HepG2 (cell line): ENCODE measurements at regions not wholly inside any gene's neighbourhood (a gene's known extent, or its start where the extent isn't known, plus 50 kb on each side); places are given as distances from the start of the nearest gene placed in this dataset.

Source experiments
- ATAC-seq: fragments of 200-7000 bp; cut with Tn5 transposase; 3 replicates; pipeline ENCODE4 v1.9.1; 2020; ENCODE audit warnings: mild to moderate bottlenecking, moderate library complexity
- BruUV-seq: library from RNA; stranded (reverse); fragments of 400-500 nt; replicated peaks from 2 replicates; lab custom pipeline; 2021; lab: Mats Ljungman, UMichigan
- CTCF ChIA-PET: fragments of 300-600 bp; formaldehyde crosslinking; extraction: SDS; loops from one replicate; lab custom pipeline; 2021; ENCODE audit warnings: low total read pairs, inconsistent platforms, low intra/inter-chr PET ratio; lab: Yijun Ruan, JAX
- POLR2A ChIA-PET: fragments of 350-600 bp; sonication (Branson Sonifier 250); formaldehyde crosslinking; loops from one replicate; lab custom pipeline; 2020; ENCODE audit warnings: antibody characterized with exemption, inconsistent platforms; lab: Yijun Ruan, JAX
- DNase-seq: peaks from one replicate; pipeline ENCODE4 v3.0.0-alpha.2; 2015; ENCODE audit warnings: low spot score
- FAIRE-seq: peaks from 3 replicates; lab custom pipeline; 2011; peaks lifted over from hg19 to GRCh38; lab: Jason Lieb, UNC
- H2AFZ ChIP-seq: one replicate; pipeline ENCODE4 v1.6.1; 2011; ENCODE audit warnings: low read length, inconsistent platforms
- H3K27ac ChIP-seq: fragments of 300-600 bp; 3 replicates; pipeline ENCODE4 v1.8.0; 2011; ENCODE audit warnings: mixed run types, mild to moderate bottlenecking, mixed read lengths, low read length, inconsistent platforms; ENCODE audit not compliant: insufficient read depth; ENCODE audit errors: extremely low read length
- H3K27me3 ChIP-seq, 2 experiments: fragments of 200-600 bp in 1 of 2; 2 replicates in 1 of 2; 3 replicates in 1 of 2; pipeline versions ENCODE4 v1.6.0 to v1.8.0; 2011; ENCODE audit warnings: low read length in 2 of 2, mild to moderate bottlenecking in 2 of 2, moderate library complexity in 2 of 2, inconsistent platforms in 1 of 2; ENCODE audit not compliant: insufficient read depth in 2 of 2, control insufficient read depth in 1 of 2
- H3K36me3 ChIP-seq, 2 experiments: fragments of 200-600 bp in 1 of 2; replicated peaks in 1 of 2; 2 replicates in 1 of 2; 3 replicates in 1 of 2; pipeline versions ENCODE4 v1.5.1 to v1.8.0; 2011; ENCODE audit warnings: low read length in 2 of 2, inconsistent platforms in 1 of 2; ENCODE audit not compliant: insufficient read depth in 2 of 2, control insufficient read depth in 1 of 2
- H3K4me1 ChIP-seq: 2 replicates; pipeline ENCODE4 v1.5.1; 2012; ENCODE audit warnings: low read length, inconsistent platforms; ENCODE audit not compliant: insufficient read depth
- H3K4me2 ChIP-seq: 2 replicates; pipeline ENCODE4 v1.6.0; 2011; ENCODE audit warnings: low read depth, low read length, inconsistent platforms
- H3K4me3 ChIP-seq, 3 experiments: fragments of 200-600 bp in 1 of 3; sonication (generic), shearing (Covaris generic) in 1 of 3; replicated peaks in 1 of 3; 2 replicates each; pipeline ENCODE4 v1.5.1; 2011 to 2016; ENCODE audit warnings: low read length in 3 of 3, inconsistent platforms in 2 of 3, low read depth in 2 of 3, mild to moderate bottlenecking in 2 of 3, control low read depth in 1 of 3, mixed read lengths in 1 of 3; ENCODE audit not compliant: insufficient read depth in 1 of 3
- H3K79me2 ChIP-seq: one replicate; pipeline ENCODE4 v1.6.1; 2011; ENCODE audit warnings: low read length, inconsistent platforms; ENCODE audit not compliant: insufficient read depth
- H3K9ac ChIP-seq: 2 replicates; pipeline ENCODE4 v1.6.0; 2011; ENCODE audit warnings: mild to moderate bottlenecking, low read depth, low read length, inconsistent platforms; ENCODE audit not compliant: insufficient read depth
- H3K9me3 ChIP-seq: 2 replicates; pipeline ENCODE4 v1.5.1; 2012; ENCODE audit warnings: mild to moderate bottlenecking, low read length
- H4K20me1 ChIP-seq: 2 replicates; pipeline ENCODE4 v1.6.0; 2011; ENCODE audit warnings: inconsistent platforms, mild to moderate bottlenecking, low read length, moderate library complexity; ENCODE audit not compliant: insufficient read depth
- HOXA3 ChIP-seq: sonication (generic); formaldehyde crosslinking; IDR thresholded peaks from 2 replicates; pipeline ENCODE4 v1.5.0; 2020; ENCODE audit warnings: missing genetic modification reagents
- ZBTB40 ChIP-seq, 2 experiments: fragments of 450-650 bp in 1 of 2; sonication (generic) in 1 of 2; formaldehyde crosslinking in 1 of 2; IDR thresholded peaks; 2 replicates each; pipeline versions ENCODE4 v1.6.1 to v1.8.0; 2016 to 2022; ENCODE audit warnings: antibody characterized with exemption in 1 of 2, mild to moderate bottlenecking in 1 of 2, missing genetic modification reagents in 1 of 2
- WGBS: methylation state at CpG from one replicate; pipeline ENCODE4 v1.1.6; 2017; ENCODE audit warnings: low lambda C conversion rate; 5-methylcytosine and 5-hydroxymethylcytosine counted together
- in situ Hi-C: cut with HindIII; loops from 2 replicates; pipeline ENCODE4 v1.10.0; 2017; ENCODE audit warnings: low pct_unique_long_range_greater_than_20kb; ENCODE audit not compliant: extremely low pct_ligation_motif_present
- intact Hi-C: fragments of 100-400 bp; cut with micrococcal nuclease; formaldehyde crosslinking; loops from one replicate; pipeline ENCODE4 v1.10.0; 2022; ENCODE audit not compliant: unreplicated experiment

- no peak for FAIRE-seq
- Histone ChIP-seq H3K36me3 (no peaks in the 10 kb centered on the region), H4K20me1 (no peaks in the 10 kb centered on the region), H3K79me2 (no peaks in the 10 kb centered on the region), H3K27me3 (peaks cover 0 to 1% of the 10 kb centered on the region in 2 experiments; a peak in 2 of 5 replicates)
- POLR2A ChIA-PET: no interaction called here
- intact Hi-C loops: loop anchor here (5.0 kb wide), 2 partner anchors 74 to 436 kb away; no protein-coding TSS in a partner anchor
- no peak for DNase-seq
- no peak for ATAC-seq
- WGBS: 51% methylated on average over 3 of the region's 3 CpGs
- TF ChIP-seq ZBTB40 (IDR thresholded peaks at IDR 0.05) (no peak), ZBTB40 (CRISPR knock-in tag; IDR thresholded peaks at IDR 0.05) (no peak), HOXA3 (CRISPR knock-in tag) (no peak)
- TF ChIP-seq, all 625 proteins: peak for 0
- H3K27ac ChIP-seq: no peak overlapping the region
- H3K9me3 ChIP-seq: no peaks in the 10 kb centered on the region
- no peak overlapping the region for H2AFZ ChIP-seq
- in situ Hi-C loops: loop anchor here (10.0 kb wide), 3 partner anchors 168 to 538 kb away; no protein-coding TSS in a partner anchor
- CTCF ChIA-PET: no interaction called here
- H3K4me3 ChIP-seq: no peak overlapping the region
- H3K9ac ChIP-seq: no peak overlapping the region
- peaks cover 35% of the 10 kb centered on the region for H3K4me1 ChIP-seq
- no TSS peak for BruUV-seq
- no peak overlapping the region for H3K4me2 ChIP-seq
These were observed 87.5 kb upstream of the NEDD4L start for GRCh38 chr18:57956491-57956890.
